ENCODE measurements at regions not wholly inside any gene's neighbourhood (a gene's known extent, or its start where the extent isn't known, plus 50 kb on each side); places are given as distances from the start of the nearest gene placed in this dataset.

- TF ChIP-seq, protein P1, sequence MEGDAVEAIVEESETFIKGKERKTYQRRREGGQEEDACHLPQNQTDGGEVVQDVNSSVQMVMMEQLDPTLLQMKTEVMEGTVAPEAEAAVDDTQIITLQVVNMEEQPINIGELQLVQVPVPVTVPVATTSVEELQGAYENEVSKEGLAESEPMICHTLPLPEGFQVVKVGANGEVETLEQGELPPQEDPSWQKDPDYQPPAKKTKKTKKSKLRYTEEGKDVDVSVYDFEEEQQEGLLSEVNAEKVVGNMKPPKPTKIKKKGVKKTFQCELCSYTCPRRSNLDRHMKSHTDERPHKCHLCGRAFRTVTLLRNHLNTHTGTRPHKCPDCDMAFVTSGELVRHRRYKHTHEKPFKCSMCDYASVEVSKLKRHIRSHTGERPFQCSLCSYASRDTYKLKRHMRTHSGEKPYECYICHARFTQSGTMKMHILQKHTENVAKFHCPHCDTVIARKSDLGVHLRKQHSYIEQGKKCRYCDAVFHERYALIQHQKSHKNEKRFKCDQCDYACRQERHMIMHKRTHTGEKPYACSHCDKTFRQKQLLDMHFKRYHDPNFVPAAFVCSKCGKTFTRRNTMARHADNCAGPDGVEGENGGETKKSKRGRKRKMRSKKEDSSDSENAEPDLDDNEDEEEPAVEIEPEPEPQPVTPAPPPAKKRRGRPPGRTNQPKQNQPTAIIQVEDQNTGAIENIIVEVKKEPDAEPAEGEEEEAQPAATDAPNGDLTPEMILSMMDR (IDR thresholded peaks at IDR 0.05 in 8 of 11, conservative IDR thresholded peaks at IDR 0.05 in 3 of 11), result no peak
- no peak for TF ChIP-seq POLR2A (IDR thresholded peaks at IDR 0.05)
- no peak for TF ChIP-seq POLR2AphosphoS5 (IDR thresholded peaks at IDR 0.05)
Observed at GRCh38 chr6:6713657-6714056, 125.1 kb downstream of the LY86 start.
